ENCODE measurements at regions not wholly inside any gene's neighbourhood (a gene's known extent, or its start where the extent isn't known, plus 50 kb on each side); places are given as distances from the start of the nearest gene placed in this dataset.
A peak's percentile ranks its signal among the peaks of the same experiment; 100 is the strongest.

DNA sequence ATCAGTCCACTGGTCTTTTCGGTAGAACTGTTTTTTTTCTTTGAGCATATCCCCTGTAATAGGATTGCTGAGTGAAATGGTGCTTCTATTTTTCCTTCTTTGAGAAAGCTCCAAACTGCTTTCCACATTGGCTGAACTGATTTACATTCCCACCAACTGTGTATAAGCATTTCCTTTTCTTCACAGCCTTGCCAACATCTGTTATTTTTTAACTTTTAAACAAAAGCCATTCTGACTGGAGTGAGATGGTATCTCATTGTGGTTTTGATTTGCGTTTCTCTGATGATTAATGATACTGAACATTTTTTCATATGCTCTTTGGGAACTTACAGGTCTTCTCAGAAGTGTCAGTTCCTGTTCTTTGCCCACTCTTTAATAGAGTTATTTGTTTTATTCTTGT lies 764.7 kb downstream of the MTRR start:
- DNase-seq (ENCODE audit: low spot score): peak; percentile 27

DNA sequence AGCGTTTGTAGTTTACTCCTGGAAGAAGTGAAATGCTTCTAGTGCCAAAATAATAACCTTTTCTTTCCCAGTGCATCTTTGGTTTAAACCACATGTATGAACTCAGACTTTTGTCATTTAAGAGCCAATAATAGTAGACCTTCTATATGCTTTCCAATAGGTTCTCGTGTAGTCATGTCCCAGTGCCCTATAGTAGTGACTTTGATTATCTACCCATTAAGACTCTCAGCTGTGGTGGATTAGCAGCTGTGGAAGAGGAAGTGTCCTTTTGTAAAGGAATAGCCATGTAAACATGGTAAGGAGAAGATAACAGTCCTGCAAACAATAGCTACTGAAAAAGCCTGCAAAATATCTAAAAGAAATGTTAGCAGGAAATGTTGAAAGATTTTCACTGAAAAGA lies 765.3 kb downstream of the MTRR start:
- no peak for DNase-seq (ENCODE audit: low spot score)

DNA sequence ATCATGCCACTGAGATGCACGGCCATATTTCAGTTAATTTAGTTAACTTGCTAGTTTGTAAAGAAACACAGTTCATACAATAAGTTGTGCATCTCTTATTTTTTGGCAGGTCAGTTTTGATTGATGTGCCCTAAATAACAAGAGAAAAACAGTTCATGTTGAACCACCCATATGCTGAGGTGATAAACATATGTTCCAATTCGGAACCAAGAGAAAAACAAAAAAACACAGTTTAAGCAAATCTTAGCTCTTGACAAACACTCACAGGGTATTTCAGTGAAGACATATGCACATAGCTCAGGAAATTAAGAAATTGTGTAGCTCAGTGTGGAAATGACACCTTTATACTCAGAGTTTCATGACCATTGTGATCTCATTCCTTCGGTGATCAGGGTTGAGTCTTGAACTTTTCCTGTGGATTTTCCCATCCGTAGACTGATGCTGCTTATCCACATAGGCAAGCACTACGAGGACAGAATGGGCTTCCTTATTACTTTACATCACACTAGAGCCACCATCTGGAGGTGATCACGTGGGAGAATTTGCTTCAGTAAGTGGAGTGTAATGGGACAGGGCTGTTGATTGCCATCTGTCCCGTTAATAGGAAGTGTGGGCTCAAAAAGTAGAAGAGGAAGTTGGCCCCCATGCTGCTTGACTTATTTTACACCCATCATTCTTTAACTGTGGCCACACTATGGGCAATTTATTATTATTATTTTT lies 773.0 kb downstream of the MTRR start:
- no peak for DNase-seq (ENCODE audit: low spot score)

DNA sequence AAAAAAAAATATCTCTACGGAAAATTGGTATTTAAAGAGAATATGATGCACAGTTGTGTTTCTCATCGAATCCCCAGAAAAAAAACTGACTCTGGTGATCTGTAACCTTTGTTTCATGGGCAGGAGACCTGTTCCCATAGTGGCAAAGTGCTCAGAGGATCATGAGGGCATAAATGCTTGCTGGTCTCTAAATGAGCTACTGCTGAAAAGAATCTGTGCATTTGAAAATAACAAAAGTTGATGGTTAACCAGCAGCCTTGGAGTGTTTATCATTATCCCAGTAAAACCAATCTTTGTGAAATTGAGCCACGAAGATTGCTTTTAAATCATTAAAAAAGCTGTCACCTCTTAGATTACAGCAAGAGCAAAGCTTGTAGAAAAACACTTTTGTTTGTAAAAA lies 775.4 kb downstream of the MTRR start:
- no peak for DNase-seq (ENCODE audit: low spot score)

DNA sequence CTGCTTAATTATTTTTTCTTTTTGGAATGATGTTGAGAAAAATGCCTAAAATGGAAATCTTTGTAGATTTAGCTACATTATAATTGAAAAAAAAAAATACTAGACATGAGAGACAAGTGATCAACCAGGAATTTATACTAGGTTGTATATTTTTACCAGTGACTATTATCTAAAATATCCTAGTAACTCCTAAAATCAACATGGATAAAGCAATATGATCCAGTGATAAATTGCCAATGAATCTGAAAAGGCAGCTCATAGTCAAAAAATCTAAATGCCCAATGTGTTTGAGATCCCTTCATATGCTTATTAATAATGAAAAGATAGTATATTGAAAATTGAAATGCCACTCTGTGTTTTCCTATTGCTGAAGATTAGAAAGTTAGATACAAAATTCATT lies 778.2 kb downstream of the MTRR start:
- DNase-seq (ENCODE audit: low spot score): no peak

DNA sequence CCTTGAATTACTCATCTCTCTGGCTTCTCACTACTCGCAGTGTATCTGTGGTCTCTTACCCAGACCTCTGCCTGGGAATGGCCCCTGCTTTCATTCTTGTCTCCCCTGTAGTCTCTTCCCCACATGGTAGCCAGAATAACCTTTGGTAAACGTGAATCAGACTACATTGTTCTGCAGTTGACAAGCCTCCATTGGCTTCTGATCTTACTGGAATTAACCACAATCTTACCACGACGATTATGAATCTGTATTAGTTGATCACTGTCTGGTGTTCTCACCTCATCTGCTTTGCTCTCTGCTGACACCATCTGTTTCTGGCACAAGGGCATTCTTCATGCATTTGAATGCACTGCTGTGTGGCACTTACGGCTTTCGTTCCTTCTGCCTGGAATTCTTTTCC lies 781.2 kb downstream of the MTRR start:
- DNase-seq (ENCODE audit: low spot score): peak; percentile 33

DNA sequence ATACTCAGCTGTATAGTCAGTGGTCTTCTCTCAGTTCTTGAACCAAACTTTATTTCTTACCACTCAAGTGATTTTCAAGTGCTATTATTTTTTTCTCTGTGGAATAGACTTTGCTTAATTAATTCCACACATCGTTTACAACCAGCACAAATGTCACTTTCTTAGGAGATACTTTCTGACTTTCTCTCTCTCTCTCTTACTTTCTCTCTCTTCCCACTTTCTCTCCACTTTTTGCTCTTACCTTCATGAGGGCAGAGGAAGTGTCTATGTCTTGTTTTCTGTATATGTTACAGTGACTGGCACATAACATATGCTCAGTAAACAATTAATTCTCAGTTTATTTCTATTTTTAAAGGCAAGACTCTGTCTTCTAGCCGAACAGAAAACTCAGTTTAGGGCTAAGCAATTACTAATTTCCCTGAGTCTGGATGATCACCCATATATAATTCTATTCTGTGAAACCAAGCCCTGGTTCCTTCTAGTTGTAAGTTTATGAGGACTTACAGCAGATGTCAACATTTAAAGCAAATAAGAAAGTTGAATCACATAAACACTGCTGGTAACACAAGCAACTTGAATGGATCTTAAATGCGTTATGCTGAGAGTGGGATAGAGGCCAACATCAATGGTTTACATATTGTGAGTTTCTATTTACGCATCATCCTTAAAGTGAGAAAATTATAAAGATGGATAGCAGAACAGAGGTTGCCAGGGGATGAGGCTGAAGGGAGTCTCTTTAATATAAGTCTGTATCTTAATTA lies 791.4 kb downstream of the MTRR start:
- DNase-seq (ENCODE audit: low spot score): no peak

DNA sequence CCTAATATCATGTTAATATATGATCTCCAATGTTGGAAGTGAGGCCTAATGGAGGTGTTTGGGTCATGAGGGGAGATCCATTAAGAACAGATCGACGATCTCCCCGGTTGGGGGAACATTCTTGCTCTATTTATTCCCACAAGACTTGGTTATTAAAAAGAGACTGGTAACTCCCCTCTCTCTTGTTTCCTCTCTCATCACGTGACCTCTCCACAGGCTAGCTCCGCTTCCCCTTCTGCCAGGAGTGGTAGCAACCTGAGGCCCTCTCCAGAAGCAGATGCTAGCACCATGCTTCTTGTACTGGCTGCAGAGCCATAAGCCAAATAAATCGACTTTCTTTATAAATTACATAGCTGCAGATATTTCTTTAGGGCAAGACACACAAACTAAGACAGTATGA lies 794.4 kb downstream of the MTRR start:
- DNase-seq (ENCODE audit: low spot score): no peak

DNA sequence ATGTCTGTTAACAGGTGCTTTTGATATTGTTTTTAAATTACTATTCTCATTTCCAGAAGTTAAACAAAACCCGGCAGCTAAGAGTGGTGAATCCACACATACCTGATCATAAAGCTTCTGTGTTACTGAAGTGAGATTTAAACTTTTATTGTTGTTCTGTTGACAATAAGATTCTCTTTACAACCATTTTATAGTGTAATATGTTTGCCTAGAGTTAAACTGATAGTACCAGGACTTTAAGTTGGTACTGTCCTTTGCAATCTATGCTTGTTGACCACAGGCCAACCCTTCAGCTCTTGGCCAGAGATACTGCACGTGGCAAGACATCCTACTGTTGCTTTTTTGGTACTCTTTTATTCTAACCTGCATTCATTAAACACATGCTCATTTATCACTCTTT lies 806.2 kb downstream of the MTRR start:
- no peak for DNase-seq (ENCODE audit: low spot score)

DNA sequence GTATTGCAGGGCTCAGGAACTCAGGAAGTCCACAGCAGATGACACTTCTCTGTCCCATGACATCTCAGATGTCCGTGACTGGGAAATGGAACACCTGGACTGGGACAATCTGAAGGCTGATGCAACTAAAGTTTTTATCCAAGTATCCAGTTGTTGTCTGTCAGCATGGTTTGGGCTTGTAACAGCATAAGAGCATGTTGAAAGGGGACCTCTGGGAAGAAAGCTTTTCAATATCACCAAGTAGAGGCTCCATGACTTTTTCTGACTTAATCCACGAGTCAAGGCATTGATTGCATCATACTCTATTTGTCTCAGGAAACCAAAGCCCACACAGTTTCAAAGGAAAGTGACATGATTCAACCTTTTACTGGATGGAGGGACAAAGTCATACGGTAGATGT lies 807.7 kb downstream of the MTRR start:
- DNase-seq (ENCODE audit: low spot score): peak; percentile 20

DNA sequence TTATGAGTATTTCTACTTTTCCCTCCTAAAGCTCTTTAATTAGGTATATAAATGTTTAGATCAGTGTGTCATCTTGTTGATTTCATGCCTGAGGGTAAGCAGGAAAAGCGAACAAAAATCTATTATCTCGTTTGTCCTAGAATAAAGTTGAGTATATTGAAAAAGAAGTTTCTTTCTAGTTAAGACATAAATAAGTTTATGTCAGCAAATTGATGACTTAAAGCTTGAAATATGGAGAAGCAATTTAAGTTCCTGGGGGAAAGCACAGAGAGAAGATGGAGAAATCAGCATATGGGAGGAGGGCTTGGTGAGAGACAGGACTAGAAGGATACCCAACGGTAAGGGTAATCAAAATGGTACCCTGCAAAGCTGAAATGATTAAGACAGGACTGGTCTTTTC lies 813.4 kb downstream of the MTRR start:
- no peak for DNase-seq (ENCODE audit: low spot score)

DNA sequence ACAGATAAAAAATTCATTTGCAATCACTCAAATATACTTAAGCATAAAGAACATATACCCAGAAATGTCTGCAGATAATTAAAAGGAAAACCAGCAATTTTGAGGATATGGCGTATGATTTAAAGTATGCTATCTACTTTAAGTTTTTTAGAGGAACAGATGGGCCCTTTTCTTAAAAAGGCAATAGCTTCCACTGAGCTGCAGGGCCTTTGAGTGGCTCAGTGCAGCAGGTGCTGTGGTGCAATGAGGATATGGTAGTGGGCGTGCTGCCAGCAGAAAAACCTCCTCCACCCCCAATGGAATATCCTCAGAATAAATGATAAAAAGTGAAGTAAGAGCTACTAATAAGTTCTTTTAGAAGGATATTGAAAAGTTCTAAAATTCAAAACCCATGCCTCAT lies 814.5 kb downstream of the MTRR start:
- no peak for DNase-seq (ENCODE audit: low spot score)

DNA sequence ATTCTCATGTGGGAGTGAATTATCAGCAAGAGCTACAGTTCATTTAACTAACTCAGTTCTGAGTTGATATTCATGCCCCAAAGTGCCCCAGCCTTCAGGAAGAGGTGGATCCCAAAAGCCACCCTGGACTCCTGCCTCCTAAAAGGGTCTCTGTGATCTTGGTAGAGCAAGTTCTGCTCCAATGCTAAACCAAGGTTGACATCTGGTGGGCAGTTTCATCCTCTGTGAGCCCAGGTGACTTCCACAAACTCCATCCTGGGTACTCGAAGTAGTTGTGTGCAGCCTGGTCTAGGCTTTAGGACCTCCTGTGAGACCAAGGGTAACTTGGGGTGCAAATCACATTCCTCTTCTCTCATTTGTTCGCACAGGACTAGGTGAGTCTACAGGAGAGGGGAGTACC lies 816.8 kb downstream of the MTRR start:
- no peak for DNase-seq (ENCODE audit: low spot score)

DNA sequence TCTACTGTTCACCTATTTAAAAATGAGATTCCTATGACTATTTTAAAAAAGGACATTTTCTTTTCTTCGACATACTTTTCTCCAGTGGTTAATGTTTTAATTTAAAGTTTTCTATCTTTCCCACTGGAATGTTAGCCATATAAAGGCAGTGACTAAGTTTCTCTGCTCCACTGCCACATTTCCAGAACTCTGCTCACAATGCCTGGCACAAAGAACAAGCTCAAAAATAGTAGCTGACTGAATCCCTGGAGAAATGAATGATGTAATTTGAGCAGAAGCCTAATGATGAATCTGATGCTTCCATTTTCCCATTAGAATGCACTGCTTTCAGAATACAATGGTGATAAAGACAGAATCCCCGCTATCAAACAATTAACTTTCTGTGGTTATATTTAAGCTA lies 817.8 kb downstream of the MTRR start:
- no peak for DNase-seq (ENCODE audit: low spot score)

DNA sequence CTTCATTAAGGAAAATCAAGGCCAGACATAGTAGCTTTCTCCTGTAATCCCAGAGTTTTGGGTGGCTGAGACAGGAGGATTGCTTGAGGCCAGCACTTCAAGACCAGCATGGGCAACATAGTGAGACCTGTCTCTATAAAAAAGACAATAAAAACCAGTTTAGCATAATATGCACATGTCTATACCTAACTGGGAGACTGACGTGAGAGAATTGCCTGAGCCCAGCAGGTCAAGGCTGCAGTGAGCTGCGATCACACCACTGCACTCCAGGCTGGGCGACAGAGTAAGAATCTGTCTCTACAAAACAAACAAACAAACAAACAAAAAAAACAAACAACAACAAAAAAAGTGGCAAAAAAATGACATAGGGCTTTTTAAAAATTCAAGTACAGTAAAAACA lies 820.8 kb downstream of the MTRR start:
- no peak for DNase-seq (ENCODE audit: low spot score)

DNA sequence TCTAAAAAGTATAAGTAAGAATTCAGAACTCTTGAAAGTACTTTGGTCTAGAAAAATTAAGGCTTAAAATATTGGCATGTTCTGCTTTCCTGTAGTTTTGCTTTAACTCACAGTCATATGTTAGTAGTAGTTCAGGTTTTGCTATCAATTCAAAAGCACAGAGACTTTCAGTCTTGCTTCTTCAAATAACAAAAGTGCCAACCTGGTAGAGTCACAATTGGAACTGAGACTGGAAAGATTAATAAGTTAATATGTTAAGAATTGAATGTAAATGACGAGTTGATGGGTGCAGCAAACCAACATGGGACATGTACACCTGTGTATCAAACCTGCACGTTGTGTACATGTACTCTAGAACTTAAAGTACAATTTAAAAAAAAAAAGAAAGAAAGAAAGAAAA lies 822.3 kb downstream of the MTRR start:
- no peak for DNase-seq (ENCODE audit: low spot score)

DNA sequence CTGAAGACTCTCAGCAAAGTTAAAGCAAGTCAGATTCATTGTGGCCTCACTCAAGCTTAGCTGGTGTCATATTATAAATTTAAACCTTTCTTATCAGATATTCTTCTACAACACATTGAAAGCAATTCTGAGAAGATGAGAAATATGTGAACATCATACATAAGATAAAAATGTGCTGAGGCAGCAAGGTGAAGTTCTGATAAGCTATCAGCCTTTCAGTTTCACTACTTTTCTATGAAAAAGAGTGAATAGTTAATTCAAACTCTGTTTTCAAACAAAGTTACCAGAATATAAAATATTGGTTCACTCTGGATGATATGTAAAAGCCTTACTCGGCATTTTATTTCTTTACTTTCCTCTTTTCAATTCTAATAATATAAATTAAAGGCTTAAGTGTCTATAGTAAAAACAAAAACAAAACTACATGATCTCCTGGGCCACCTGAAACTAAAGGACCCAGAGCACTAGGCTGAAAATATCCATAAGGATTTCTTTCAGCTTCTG lies 824.4 kb downstream of the MTRR start:
- DNase-seq (ENCODE audit: low spot score): no peak

DNA sequence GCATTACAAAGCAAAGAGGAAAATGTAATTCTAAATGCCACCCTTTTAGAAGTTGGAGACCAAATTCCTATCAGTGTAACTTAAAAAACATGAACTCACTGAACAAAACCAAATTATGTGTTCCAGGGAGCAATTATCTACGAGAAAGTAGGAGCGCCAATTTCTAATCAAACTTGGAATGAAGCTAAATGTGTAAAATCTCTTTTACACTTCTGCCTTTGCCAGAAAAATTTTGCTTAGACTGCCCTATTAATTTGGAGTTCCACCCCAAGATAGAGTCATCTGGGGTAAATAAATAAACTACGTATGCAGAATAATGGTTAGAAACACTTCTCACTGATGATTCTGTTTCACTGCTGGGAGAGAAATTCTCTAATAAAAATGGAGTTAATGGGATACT lies 825.6 kb downstream of the MTRR start:
- no peak for DNase-seq (ENCODE audit: low spot score)

DNA sequence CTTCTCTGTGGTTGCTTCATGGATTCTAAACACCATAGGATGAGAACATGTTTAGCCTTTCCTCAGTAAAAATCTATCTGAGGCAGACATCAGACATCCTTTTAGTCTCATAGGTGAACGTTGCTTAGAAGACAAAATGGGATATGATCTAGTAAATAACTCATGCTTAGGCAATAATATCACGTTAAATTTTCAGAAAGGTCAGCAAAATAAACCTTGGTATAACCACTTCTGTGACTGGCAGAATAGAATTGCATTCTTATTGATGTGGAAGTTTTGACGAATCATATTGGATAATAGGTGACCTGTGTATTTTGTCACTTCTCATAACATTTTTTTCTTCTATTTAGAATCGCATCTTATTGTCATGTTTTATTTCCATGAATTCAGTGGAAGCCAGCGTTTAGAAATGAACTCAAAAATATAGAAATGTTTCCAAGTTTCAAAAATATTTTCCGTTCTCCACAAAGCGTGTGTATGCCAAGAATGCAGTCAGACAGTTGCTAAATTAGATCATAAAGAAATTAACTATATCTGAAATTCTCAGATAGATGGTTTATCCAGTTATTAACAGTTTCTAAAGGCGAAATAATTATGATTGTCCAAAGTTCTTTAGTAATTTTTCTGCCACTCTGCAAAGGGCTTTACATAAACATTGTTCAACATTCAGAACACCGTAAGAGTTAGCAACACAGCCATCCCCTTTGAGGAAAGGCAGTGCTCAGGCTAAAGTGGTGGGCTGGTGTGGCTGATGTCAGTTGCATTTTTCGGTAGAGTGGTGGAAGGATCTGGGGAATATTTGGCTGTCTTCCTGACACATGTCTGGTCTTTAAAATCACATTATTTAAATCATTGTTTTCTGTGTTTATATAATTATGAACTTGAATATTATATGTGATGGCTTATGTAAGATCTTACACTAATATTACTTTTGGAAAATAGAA lies 827.2 kb downstream of the MTRR start:
- DNase-seq (ENCODE audit: low spot score): no peak

DNA sequence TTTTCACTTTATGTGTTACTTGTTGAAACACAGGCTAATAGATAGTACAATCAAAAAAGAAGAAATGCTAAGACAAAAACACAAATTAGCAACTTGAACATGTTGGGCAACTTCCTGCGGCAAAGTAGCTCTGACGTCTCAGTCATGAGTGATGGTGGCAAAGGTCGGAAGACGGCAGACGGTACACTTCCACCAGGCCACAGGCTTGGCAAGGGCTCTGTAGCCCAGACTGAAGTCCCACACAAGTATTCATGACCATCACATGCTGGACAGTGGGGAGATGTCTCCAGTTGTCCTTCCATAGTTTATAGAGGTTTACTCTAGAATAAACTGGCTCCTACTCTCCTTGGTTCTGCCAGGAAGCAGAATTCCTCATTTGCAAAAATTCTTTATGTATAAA lies 831.3 kb downstream of the MTRR start:
- DNase-seq (ENCODE audit: low spot score): peak; percentile 26

DNA sequence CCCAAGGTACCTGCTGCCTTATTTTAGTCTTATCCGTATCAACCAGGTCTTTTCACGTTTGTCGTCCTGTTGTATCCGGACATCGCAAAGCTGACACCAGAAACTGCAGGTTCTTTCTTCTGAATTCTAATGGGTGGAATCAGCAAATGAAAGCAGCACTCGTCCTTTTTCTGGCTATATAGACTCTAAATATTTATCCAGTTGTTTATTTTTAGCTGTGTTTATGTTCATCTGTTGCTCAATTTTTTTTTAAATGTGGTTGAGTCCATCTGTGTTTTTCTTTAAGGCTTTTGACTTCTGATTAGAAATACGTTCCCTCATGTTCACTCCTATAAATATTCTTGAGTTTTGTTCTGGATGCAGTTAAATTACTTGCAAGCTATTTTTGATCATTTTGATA lies 831.7 kb downstream of the MTRR start:
- no peak for DNase-seq (ENCODE audit: low spot score)

DNA sequence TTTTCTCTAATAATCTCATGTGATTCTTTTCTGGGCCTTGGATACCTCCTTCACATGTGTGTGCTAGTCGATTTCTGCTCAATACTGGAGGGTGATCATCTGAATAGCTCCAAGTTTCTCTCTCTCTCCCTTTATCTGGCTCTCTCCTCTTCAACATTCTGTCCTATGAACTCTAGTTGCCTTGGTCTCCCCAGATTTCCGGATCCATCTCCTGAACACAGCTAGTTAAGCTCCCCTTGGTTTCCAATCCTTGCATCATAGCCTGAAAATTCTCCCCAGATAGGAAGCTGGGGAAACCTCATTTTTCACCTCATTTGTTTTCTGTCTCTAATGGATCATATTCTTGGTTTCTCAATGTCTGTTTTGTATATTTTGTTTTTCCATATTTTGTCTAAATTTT lies 832.3 kb downstream of the MTRR start:
- DNase-seq (ENCODE audit: low spot score): no peak

Measured in H4 (cell line).